ENCODE measurements at regions not wholly inside any gene's neighbourhood (a gene's known extent, or its start where the extent isn't known, plus 50 kb on each side); places are given as distances from the start of the nearest gene placed in this dataset.
"Not testable (repeated sequence)": the region's sequence is repeated elsewhere in the genome, so short reads cannot be mapped to it uniquely, and the experiment has no call there.

- DNase-seq (ENCODE audit: low spot score), result no peak
Measured at GRCh38 chr2:22981785-22982184, 403.2 kb upstream of the KLHL29 start.

DNA sequence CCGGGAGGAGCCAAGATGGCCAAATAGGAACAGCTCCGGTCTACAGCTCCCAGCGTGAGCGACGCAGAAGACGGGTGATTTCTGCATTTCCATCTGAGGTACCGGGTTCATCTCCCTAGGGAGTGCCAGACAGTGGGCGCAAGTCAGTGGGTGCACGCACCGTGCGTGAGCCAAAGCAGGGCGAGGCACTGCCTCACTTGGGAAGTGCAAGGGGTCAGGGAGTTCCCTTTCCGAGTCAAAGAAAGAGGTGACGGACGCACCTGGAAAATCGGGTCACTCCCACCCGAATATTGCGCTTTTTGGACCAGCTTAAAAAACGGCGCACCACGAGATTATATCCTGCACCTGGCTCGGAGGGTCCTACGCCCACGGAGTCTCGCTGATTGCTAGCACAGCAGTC lies 400.8 kb upstream of the KLHL29 start:
- not testable (repeated sequence) for DNase-seq (ENCODE audit: low spot score)

GRCh38 chr2:22990246-22990645 lies 394.7 kb upstream of the KLHL29 start:
- no peak for DNase-seq (ENCODE audit: low spot score)

GRCh38 chr2:22991844-22992243 lies 393.1 kb upstream of the KLHL29 start:
- no peak for DNase-seq (ENCODE audit: low spot score)

- DNase-seq (ENCODE audit: low spot score), result no peak
Measured at GRCh38 chr2:22992441-22992840, 392.5 kb upstream of the KLHL29 start.

GRCh38 chr2:22993250-22993649 lies 391.7 kb upstream of the KLHL29 start:
- DNase-seq (ENCODE audit: low spot score), result no peak

DNA sequence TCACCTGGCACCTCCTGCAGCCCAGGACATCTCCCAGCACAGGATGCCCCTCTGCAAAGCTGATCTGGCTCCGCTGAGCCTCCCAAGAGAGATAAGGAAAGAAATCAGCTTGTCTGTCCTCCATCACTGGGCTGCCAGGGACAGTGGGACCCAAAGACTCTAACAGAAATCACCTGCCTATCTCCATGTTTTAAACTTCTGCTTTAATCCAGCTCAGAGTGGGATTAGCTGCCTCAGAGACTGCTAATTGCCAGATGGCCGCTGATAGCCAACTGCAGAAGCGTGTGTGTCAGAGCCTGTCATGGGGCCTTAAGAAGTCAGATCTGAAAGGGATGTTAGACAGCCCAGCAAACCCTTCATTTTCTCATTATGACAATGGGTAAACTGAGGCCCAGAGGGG lies 389.4 kb upstream of the KLHL29 start:
- DNase-seq (ENCODE audit: low spot score), result no peak

DNA sequence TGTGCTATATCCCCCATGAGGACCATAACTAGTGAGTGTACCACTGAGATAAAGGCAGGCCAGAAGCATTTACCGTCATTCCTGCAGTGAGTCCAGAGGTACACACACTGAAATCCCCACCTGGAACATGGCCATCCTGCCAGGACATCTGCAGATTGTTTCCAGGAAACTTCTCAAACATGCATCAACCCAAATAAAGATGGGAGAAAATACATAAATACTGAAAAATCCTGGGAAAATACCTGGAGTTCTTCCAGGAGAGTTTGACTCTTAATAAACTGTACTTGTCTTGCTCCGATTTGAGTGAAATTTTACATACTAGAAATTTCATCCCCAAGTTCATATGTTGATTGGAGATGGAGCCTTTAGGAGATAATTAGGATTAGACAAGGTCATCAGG lies 388.1 kb upstream of the KLHL29 start:
- no peak for DNase-seq (ENCODE audit: low spot score)

DNA sequence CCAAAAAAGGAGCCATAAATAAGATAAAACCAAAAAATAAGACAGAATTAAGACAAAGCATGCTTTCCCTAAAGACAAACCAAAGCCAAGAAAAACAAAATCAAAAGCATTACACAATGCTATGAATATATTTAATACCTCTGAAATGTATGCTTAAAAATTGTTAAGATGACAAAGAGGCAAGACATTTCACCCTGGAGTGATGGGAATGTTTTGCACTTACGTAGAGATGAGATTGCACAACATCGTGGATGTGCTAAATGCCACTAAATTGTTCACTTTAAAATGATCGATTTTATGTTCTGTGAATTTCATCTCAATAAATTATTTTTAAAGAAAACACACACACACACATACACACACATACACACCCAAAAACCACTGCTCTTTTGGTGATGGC lies 386.6 kb upstream of the KLHL29 start:
- DNase-seq (ENCODE audit: low spot score), result no peak

DNA sequence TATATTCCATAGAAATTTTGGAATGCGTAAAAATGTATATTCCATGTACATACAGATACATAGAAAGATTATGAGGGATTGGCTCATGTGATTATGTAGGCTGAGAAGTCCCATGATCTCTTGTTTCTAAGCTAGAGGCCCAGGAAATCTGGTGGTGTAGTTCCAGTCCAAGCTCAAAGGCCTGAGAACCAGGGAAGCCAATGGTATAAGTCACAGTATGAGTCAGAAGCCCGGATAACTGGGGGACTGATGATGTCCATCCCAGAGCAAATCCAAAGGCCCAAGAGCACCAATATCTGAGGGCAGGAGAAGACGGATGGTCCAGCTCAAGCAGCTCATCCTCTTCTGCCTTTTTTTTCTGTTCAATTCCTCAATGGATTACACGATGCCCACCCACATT lies 385.0 kb upstream of the KLHL29 start:
- DNase-seq (ENCODE audit: low spot score), result no peak

GRCh38 chr2:23002234-23002633 lies 382.7 kb upstream of the KLHL29 start:
- DNase-seq (ENCODE audit: low spot score), result no peak

- DNase-seq (ENCODE audit: low spot score), result no peak
Measured at GRCh38 chr2:23005469-23005868, 379.5 kb upstream of the KLHL29 start.

- DNase-seq (ENCODE audit: low spot score), result no peak
Measured at GRCh38 chr2:23007631-23008235, 377.2 kb upstream of the KLHL29 start.

GRCh38 chr2:23008440-23008839 lies 376.5 kb upstream of the KLHL29 start:
- no peak for DNase-seq (ENCODE audit: low spot score)

DNA sequence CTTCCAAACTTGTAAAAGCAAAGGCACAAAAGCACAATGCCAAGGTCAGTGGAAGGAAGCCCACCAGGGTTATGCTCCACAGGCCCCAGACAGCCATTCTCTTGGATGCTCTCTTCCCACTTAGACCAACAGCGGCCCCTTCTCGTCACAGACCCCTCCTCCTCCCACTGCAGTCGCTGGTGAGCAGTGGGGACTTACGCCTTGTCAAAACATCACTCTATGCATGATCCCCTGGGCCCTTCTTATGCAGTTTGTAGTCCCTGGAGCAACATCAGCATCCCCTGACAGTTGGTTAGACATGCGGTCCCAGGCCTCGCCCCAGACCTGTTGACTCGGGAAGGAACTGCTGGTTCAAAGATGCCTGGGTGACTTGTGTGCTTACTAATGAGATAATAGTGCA lies 376.0 kb upstream of the KLHL29 start:
- DNase-seq (ENCODE audit: low spot score), result no peak

GRCh38 chr2:23009545-23010149 lies 375.3 kb upstream of the KLHL29 start:
- DNase-seq (ENCODE audit: low spot score), result no peak

DNA sequence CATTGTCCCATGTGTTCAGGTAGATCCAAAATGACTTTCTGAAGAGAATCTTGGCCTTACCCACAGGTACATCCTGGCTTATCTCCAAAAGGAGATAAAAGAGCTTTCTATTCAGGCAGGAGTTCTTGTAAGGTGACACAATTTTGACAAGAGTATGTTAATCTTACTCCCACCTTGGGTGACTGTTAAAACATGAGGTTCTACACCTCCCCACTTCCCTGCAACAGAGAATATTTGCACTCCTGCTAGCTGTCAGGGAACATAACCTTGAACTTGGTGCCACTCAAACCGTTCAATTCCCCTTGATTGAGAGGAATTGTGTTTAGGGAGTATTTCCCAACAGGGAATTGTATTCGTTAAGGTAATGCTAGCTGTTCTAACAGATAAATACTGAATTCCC lies 372.5 kb upstream of the KLHL29 start:
- DNase-seq (ENCODE audit: low spot score), result no peak

GRCh38 chr2:23015651-23016200 lies 369.3 kb upstream of the KLHL29 start:
- DNase-seq (ENCODE audit: low spot score), result no peak

GRCh38 chr2:23019476-23019875 lies 365.5 kb upstream of the KLHL29 start:
- DNase-seq (ENCODE audit: low spot score), result no peak

- no peak for DNase-seq (ENCODE audit: low spot score)
Measured at GRCh38 chr2:23020659-23021058, 364.3 kb upstream of the KLHL29 start.

- no peak for DNase-seq (ENCODE audit: low spot score)
Measured at GRCh38 chr2:23021311-23022120, 363.5 kb upstream of the KLHL29 start.

GRCh38 chr2:23023722-23024121 lies 361.3 kb upstream of the KLHL29 start:
- no peak for DNase-seq (ENCODE audit: low spot score)

DNA sequence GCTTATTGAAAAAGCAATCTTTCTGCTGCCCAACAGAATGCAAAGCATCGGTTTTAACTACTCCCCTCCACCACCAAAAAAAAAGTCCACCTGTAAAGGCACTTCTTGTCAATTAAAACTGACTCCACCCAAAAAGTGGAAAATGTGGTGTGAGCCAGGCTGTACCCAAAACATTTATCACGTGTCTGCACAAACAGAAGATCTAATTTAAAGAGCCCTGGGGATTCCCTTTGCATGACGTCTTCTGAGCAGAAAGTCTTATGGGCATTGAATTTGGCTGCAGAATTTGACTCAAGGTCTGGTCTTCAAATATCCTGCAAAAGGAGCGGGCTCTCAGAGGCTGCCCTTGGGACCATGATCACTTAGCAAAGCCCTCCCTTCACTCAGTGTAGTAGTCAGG lies 358.3 kb upstream of the KLHL29 start:
- no peak for DNase-seq (ENCODE audit: low spot score)
